ENCODE measurements at regions not wholly inside any gene's neighbourhood (a gene's known extent, or its start where the extent isn't known, plus 50 kb on each side); places are given as distances from the start of the nearest gene placed in this dataset.
"Not testable (repeated sequence)": the region's sequence is repeated elsewhere in the genome, so short reads cannot be mapped to it uniquely, and the experiment has no call there.

GRCh38 chrX:106467943-106468342, 143.8 kb upstream of the RADX start:
- intact Hi-C loops (cut with DNase I; ENCODE audit: low total_unique reads): no loop called here
- TF ChIP-seq CTCF (IDR thresholded peaks at IDR 0.05) (no peak), POLR2A (IDR thresholded peaks at IDR 0.05) (no peak)
- H3K4me3 ChIP-seq (ENCODE audit: low read depth, poor library complexity, severe bottlenecking): no peak overlapping the region
- WGBS, 2 donors: 70 to 80% methylated on average over 2 of the region's 2 CpGs
- no peak for DNase-seq (ENCODE audit: low spot score in 2 of 2)

DNA sequence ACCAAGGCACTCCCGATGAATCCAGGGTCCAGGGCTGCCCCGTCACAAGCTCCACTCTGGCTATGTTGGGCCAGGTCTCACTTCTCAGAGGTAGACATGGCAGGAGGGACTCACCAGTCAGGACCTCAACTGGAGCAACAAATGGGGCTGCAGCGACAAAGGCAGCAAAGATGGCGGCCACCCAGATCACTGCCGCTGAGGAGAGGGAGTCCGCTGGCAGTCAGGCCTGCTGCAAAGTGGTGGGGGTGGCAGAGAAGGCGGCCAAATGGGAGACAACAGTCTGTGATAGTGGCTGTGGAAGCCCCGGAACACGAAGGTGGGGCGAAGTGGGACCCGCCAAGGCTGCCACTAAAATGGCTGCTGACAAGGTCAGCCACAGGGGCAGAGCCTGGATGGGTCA, 143.3 kb upstream of the RADX start:
- DNase-seq (ENCODE audit: low spot score in 2 of 2): no peak
- TF ChIP-seq CTCF (IDR thresholded peaks at IDR 0.05) (no peak), POLR2A (IDR thresholded peaks at IDR 0.05) (no peak)
- H3K4me3 ChIP-seq (ENCODE audit: low read depth, poor library complexity, severe bottlenecking): no peak overlapping the region
- intact Hi-C loops (cut with DNase I; ENCODE audit: low total_unique reads): no loop called here
- WGBS, 2 donors: 96 to 100% methylated on average over 9 to 11 of the region's 11 CpGs

GRCh38 chrX:106479920-106480319, 131.9 kb upstream of the RADX start:
- no peak for DNase-seq (ENCODE audit: low spot score in 2 of 2)
- TF ChIP-seq CTCF (IDR thresholded peaks at IDR 0.05): no peak
- TF ChIP-seq POLR2A (IDR thresholded peaks at IDR 0.05): no peak
- intact Hi-C loops (cut with DNase I; ENCODE audit: low total_unique reads): no loop called here
- WGBS, 2 donors: 75 to 76% methylated on average over 3 of the region's 3 CpGs
- H3K4me3 ChIP-seq (ENCODE audit: low read depth, poor library complexity, severe bottlenecking): no peak overlapping the region

DNA sequence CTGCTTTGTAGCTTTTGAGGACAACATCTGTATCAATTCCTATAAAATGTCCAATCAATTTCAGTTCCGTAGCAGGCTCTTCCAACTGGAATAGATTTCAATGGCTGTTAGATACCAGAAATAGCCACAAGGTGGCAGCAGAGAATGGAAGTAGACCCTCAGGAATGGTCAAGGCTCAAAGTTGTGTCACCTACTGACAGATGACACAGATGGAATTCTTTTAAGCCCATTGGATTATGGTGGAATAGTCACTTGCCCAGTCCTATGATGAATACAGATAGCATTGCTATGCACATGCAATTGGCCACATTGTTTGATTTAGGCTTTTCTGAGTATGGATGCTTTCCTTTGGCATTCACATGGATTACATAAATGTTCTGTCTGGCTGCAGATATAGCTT, 130.4 kb upstream of the RADX start:
- no peak overlapping the region for H3K4me3 ChIP-seq (ENCODE audit: low read depth, poor library complexity, severe bottlenecking)
- peak in 1 of 2 donors; percentile 20 for DNase-seq (ENCODE audit: low spot score in 2 of 2)
- TF ChIP-seq CTCF (IDR thresholded peaks at IDR 0.05) (no peak), POLR2A (IDR thresholded peaks at IDR 0.05) (no peak)
- 0 to 7% methylated on average over 1 of the region's 1 CpG for WGBS, 2 donors
- intact Hi-C loops (cut with DNase I; ENCODE audit: low total_unique reads): no loop called here

- TF ChIP-seq CTCF (IDR thresholded peaks at IDR 0.05): no peak
- TF ChIP-seq POLR2A (IDR thresholded peaks at IDR 0.05): no peak
- intact Hi-C loops (cut with DNase I; ENCODE audit: low total_unique reads): no loop called here
- WGBS, 2 donors: 63% methylated on average over 5 of the region's 5 CpGs
- H3K4me3 ChIP-seq (ENCODE audit: low read depth, poor library complexity, severe bottlenecking): no peak overlapping the region
- DNase-seq (ENCODE audit: low spot score in 2 of 2): no peak
These were observed 127.5 kb upstream of the RADX start for GRCh38 chrX:106484233-106484632.

DNA sequence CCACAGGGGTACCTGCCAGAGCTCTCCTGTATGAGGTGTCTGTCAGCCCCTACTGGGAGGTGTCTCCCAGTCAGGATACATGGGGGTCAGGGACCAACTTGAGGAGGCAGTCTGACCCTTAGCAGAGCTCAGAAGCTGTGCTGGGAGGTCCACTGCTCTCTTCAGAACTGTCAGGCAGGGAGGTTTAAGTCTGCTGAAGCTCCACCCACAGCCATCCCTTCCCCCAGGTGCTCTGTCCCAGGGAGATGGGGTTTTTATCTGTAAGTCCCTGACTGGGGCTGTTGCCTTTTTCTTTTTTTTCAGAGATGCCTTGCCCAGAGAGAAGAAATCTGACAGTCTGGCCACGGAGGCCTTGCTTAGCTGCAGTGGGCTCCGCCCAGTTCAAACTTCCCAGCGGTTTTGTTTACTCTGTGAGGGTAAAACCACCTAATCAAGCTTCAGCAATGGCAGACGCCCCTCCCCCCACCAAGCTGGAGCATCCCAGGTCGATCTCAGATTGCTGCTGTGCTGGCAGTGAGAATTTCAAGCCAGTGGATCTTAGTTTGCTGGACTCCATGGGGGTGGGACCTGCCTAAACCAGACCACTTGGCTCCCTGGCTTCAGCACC, 118.5 kb upstream of the RADX start:
- H3K4me3 ChIP-seq (ENCODE audit: low read depth, poor library complexity, severe bottlenecking); DNase-seq (ENCODE audit: low spot score in 2 of 2); intact Hi-C loops (cut with DNase I; ENCODE audit: low total_unique reads): not testable (repeated sequence)
- WGBS, 2 donors: 33 to 34% methylated on average over 3 to 5 of the region's 5 CpGs
